Mesenchymal stem cell (in vitro differentiated cells and primary cell): ENCODE measurements at regions not wholly inside any gene's neighbourhood (a gene's known extent, or its start where the extent isn't known, plus 50 kb on each side); places are given as distances from the start of the nearest gene placed in this dataset.

Experiments used
- DNase-seq: peaks from one replicate; pipeline ENCODE4 v3.0.0-alpha.2; 2013
- H2AFZ ChIP-seq: one replicate; pipeline ENCODE4 v1.6.1; 2013; ENCODE audit warnings: low read depth, mild to moderate bottlenecking, control low read depth, inconsistent platforms, low read length, moderate library complexity
- H2AK5ac ChIP-seq: 2 replicates; pipeline ENCODE4 v1.6.1; 2013; ENCODE audit warnings: low read length, moderate library complexity, mild to moderate bottlenecking, inconsistent platforms; ENCODE audit not compliant: severe bottlenecking
- H2BK120ac ChIP-seq: one replicate; pipeline ENCODE4 v1.6.1; 2013; ENCODE audit warnings: low read depth, mild to moderate bottlenecking, inconsistent platforms, low read length, moderate library complexity
- H2BK12ac ChIP-seq, 2 experiments: one replicate each; pipeline ENCODE4 v1.6.1; 2013; ENCODE audit warnings: inconsistent platforms in 2 of 2, low read length in 2 of 2, mild to moderate bottlenecking in 2 of 2, moderate library complexity in 2 of 2, control low read depth in 1 of 2
- H2BK15ac ChIP-seq: one replicate; pipeline ENCODE4 v1.6.1; 2013; ENCODE audit warnings: mild to moderate bottlenecking, low read depth, inconsistent platforms; ENCODE audit not compliant: poor library complexity, severe bottlenecking
- H2BK5ac ChIP-seq: 2 replicates; pipeline ENCODE4 v1.6.1; 2013; ENCODE audit warnings: low read depth, mild to moderate bottlenecking, low read length, control low read depth, inconsistent platforms; ENCODE audit not compliant: poor library complexity, severe bottlenecking
- H3K14ac ChIP-seq, 2 experiments: one replicate each; pipeline ENCODE4 v1.6.1; 2013; ENCODE audit warnings: inconsistent platforms in 2 of 2, low read length in 2 of 2, control low read depth in 1 of 2, mild to moderate bottlenecking in 1 of 2, moderate library complexity in 1 of 2
- H3K18ac ChIP-seq, 2 experiments: one replicate each; pipeline ENCODE4 v1.6.1; 2013; ENCODE audit warnings: inconsistent platforms in 2 of 2, low read length in 2 of 2, control low read depth in 1 of 2, low read depth in 1 of 2, mild to moderate bottlenecking in 1 of 2
- H3K23ac ChIP-seq, 2 experiments: one replicate each; pipeline ENCODE4 v1.6.1; 2013; ENCODE audit warnings: inconsistent platforms in 2 of 2, low read length in 2 of 2, mild to moderate bottlenecking in 2 of 2, moderate library complexity in 2 of 2, control low read depth in 1 of 2
- H3K27ac ChIP-seq: 2 replicates; pipeline ENCODE4 v1.5.1; 2013; ENCODE audit warnings: mild to moderate bottlenecking, moderate library complexity, low read length, control low read depth, inconsistent platforms; ENCODE audit not compliant: poor library complexity, severe bottlenecking
- H3K27me3 ChIP-seq, 2 experiments: 2 replicates each; pipeline versions ENCODE4 v1.6.1 to v1.7.0; 2013; ENCODE audit warnings: low read length in 2 of 2, mild to moderate bottlenecking in 2 of 2, moderate library complexity in 2 of 2, control low read depth in 1 of 2, inconsistent platforms in 1 of 2; ENCODE audit not compliant: control insufficient read depth in 1 of 2, insufficient read depth in 1 of 2
- H3K36me3 ChIP-seq, 2 experiments: 2 replicates each; pipeline versions ENCODE4 v1.6.1 to v1.7.0; 2013; ENCODE audit warnings: low read length in 2 of 2, control low read depth in 1 of 2, inconsistent platforms in 1 of 2, low read depth in 1 of 2, mild to moderate bottlenecking in 1 of 2; ENCODE audit not compliant: insufficient read depth in 2 of 2, control insufficient read depth in 1 of 2
- H3K4ac ChIP-seq, 2 experiments: one replicate each; pipeline ENCODE4 v1.6.1; 2013; ENCODE audit warnings: inconsistent platforms in 2 of 2, low read length in 2 of 2, mild to moderate bottlenecking in 2 of 2, moderate library complexity in 2 of 2, control low read depth in 1 of 2, low read depth in 1 of 2
- H3K4me1 ChIP-seq: 2 replicates; pipeline ENCODE4 v1.6.1; 2013; ENCODE audit warnings: low read depth, low read length, control low read depth; ENCODE audit not compliant: control insufficient read depth, insufficient read depth
- H3K4me2 ChIP-seq: 2 replicates; pipeline ENCODE4 v1.6.1; 2013; ENCODE audit warnings: low read length, mild to moderate bottlenecking, inconsistent platforms; ENCODE audit not compliant: poor library complexity, severe bottlenecking
- H3K4me3 ChIP-seq, 2 experiments: 2 replicates each; pipeline versions ENCODE4 v1.5.1 to v1.7.0; 2013; ENCODE audit warnings: low read length in 2 of 2, mild to moderate bottlenecking in 2 of 2, control low read depth in 1 of 2, low read depth in 1 of 2; ENCODE audit not compliant: insufficient read depth in 1 of 2
- H3K79me1 ChIP-seq: replicated peaks from 2 replicates; pipeline ENCODE4 v1.6.1; 2013; ENCODE audit warnings: mild to moderate bottlenecking, control low read depth, low read length, inconsistent platforms; ENCODE audit not compliant: poor library complexity, severe bottlenecking
- H3K9ac ChIP-seq: 2 replicates; pipeline ENCODE4 v1.7.0; 2013; ENCODE audit warnings: mild to moderate bottlenecking, low read length, moderate library complexity
- H3K9me3 ChIP-seq: 2 replicates; pipeline ENCODE4 v1.7.0; 2013; ENCODE audit warnings: mild to moderate bottlenecking, low read length; ENCODE audit not compliant: control insufficient read depth
- H4K8ac ChIP-seq: one replicate; pipeline ENCODE4 v1.6.1; 2013; ENCODE audit warnings: inconsistent platforms, mild to moderate bottlenecking, low read length, moderate library complexity
- H4K91ac ChIP-seq: one replicate; pipeline ENCODE4 v1.6.1; 2013; ENCODE audit warnings: mild to moderate bottlenecking, low read length, inconsistent platforms
- WGBS: methylation state at CpG from one replicate; pipeline ENCODE4 v1.1.7; 2013; ENCODE audit warnings: mixed read lengths; 5-methylcytosine and 5-hydroxymethylcytosine counted together

- Histone ChIP-seq H3K9ac (peak overlapping the region; percentile 88), H3K27me3 (no peaks in the 10 kb centered on the region), H4K91ac (no peak overlapping the region), H3K23ac (no peak overlapping the region), H3K4me1 (no peaks in the 10 kb centered on the region), H3K18ac (peak overlapping the region in 1 of 2 experiments; percentile 59), H2BK12ac (peak overlapping the region in 1 of 2 experiments; percentile 7), H3K14ac (peak overlapping the region in 1 of 2 experiments; percentile 27), H2AK5ac (peak overlapping the region; percentile 55), H2BK15ac (no peak overlapping the region), H4K8ac (no peak overlapping the region), H3K4me3 (peak overlapping the region in 1 of 2 experiments; percentile 54), H3K36me3 (no peaks in the 10 kb centered on the region), H2AFZ (no peak overlapping the region), H3K4me2 (no peak overlapping the region), H3K9me3 (no peaks in the 10 kb centered on the region), H3K27ac (peak overlapping the region; percentile 83), H2BK120ac (no peak overlapping the region), H2BK5ac (no peak overlapping the region), H3K4ac (no peak overlapping the region), H3K79me1 (no peaks in the 10 kb centered on the region)
- no peak for DNase-seq
- 81% methylated on average over 4 of the region's 5 CpGs for WGBS
These were observed 81.2 kb upstream of the CCN6 start for GRCh38 chr6:111972745-111973117.

- H3K27me3 ChIP-seq: no peaks in the 10 kb centered on the region
These were observed 80.7 kb upstream of the CCN6 start for GRCh38 chr6:111973118-111973761.

GRCh38 chr6:111973927-111974639, 79.8 kb upstream of the CCN6 start:
- H2AK5ac ChIP-seq: no peak overlapping the region
- H3K36me3 ChIP-seq: no peaks in the 10 kb centered on the region
- peak; percentile 83 for DNase-seq
- 77% methylated on average over 2 of the region's 5 CpGs for WGBS
- H3K14ac ChIP-seq: no peak overlapping the region
- peak overlapping the region; percentile 88 for H3K9ac ChIP-seq
- H2AFZ ChIP-seq: no peak overlapping the region
- peak overlapping the region; percentile 79 for H2BK15ac ChIP-seq
- H2BK5ac ChIP-seq: no peak overlapping the region
- H3K27ac ChIP-seq: peak overlapping the region; percentile 83
- no peaks in the 10 kb centered on the region for H3K79me1 ChIP-seq
- no peak overlapping the region for H4K91ac ChIP-seq
- H3K4me2 ChIP-seq: no peak overlapping the region
- no peaks in the 10 kb centered on the region for H3K4me1 ChIP-seq
- no peaks in the 10 kb centered on the region for H3K9me3 ChIP-seq
- no peak overlapping the region for H3K4ac ChIP-seq
- no peak overlapping the region for H3K18ac ChIP-seq
- no peak overlapping the region for H2BK12ac ChIP-seq
- H3K23ac ChIP-seq: no peak overlapping the region
- no peak overlapping the region for H4K8ac ChIP-seq
- H3K27me3 ChIP-seq: no peaks in the 10 kb centered on the region
- H2BK120ac ChIP-seq: no peak overlapping the region
- H3K4me3 ChIP-seq: peak overlapping the region in 1 of 2 experiments; percentile 54

More at GRCh38 chr6:111973118-111973761, 80.7 kb upstream of the CCN6 start:
- peak overlapping the region; percentile 83 for H3K27ac ChIP-seq
- H2BK120ac ChIP-seq: peak overlapping the region; percentile 35
- no peak overlapping the region for H3K4ac ChIP-seq
- H2BK15ac ChIP-seq: no peak overlapping the region
- H3K9me3 ChIP-seq: no peaks in the 10 kb centered on the region
- no peaks in the 10 kb centered on the region for H3K4me1 ChIP-seq
- H3K4me2 ChIP-seq: peak overlapping the region; percentile 54
- H3K14ac ChIP-seq: no peak overlapping the region
- WGBS: 0% methylated on average over 10 of the region's 12 CpGs
- no peaks in the 10 kb centered on the region for H3K79me1 ChIP-seq
- H3K4me3 ChIP-seq: peak overlapping the region in 1 of 2 experiments; percentile 54
- H3K23ac ChIP-seq: no peak overlapping the region
- H3K9ac ChIP-seq: peak overlapping the region; percentile 88
- H3K18ac ChIP-seq: peak overlapping the region; percentile 16 to 38
- H3K36me3 ChIP-seq: no peaks in the 10 kb centered on the region
- DNase-seq: peak; percentile 97
- no peak overlapping the region for H2BK5ac ChIP-seq
- H2AK5ac ChIP-seq: no peak overlapping the region
- H2AFZ ChIP-seq: no peak overlapping the region
- H4K91ac ChIP-seq: no peak overlapping the region
- peak overlapping the region; percentile 53 for H4K8ac ChIP-seq
- no peak overlapping the region for H2BK12ac ChIP-seq

GRCh38 chr6:111975466-111975865, 78.4 kb upstream of the CCN6 start:
- Histone ChIP-seq H3K4me2 (no peak overlapping the region), H4K8ac (no peak overlapping the region), H2AFZ (no peak overlapping the region), H2AK5ac (no peak overlapping the region), H2BK5ac (no peak overlapping the region), H2BK120ac (no peak overlapping the region), H3K4ac (no peak overlapping the region), H3K9me3 (no peaks in the 10 kb centered on the region), H3K4me3 (no peak overlapping the region), H3K14ac (no peak overlapping the region), H3K36me3 (no peaks in the 10 kb centered on the region), H2BK12ac (no peak overlapping the region), H3K23ac (no peak overlapping the region), H3K27me3 (no peaks in the 10 kb centered on the region), H4K91ac (no peak overlapping the region), H3K18ac (no peak overlapping the region), H3K4me1 (no peaks in the 10 kb centered on the region), H3K9ac (no peak overlapping the region), H3K79me1 (no peaks in the 10 kb centered on the region), H3K27ac (no peak overlapping the region), H2BK15ac (no peak overlapping the region)
- 98% methylated on average over 5 of the region's 6 CpGs for WGBS
- DNase-seq: no peak
